Right lobe of liver (tissue), 4 donors: ENCODE measurements at regions not wholly inside any gene's neighbourhood (a gene's known extent, or its start where the extent isn't known, plus 50 kb on each side); places are given as distances from the start of the nearest gene placed in this dataset.

Source experiments
- POLR2A ChIP-seq: fragments of 450-650 bp; IDR thresholded peaks from one replicate; pipeline ENCODE4 v1.6.1; 2017; ENCODE audit warnings: antibody characterized with exemption, mild to moderate bottlenecking
- TF ChIP-seq, protein P1 (sequence below), 4 donors: fragments of 200-600 bp in 3 of 4; fragments of 450-650 bp in 1 of 4; IDR thresholded peaks; one replicate each; pipeline versions ENCODE4 v1.5.1 to v1.8.0; 2016 to 2022; ENCODE audit warnings: antibody characterized with exemption in 4 of 4, mild to moderate bottlenecking in 2 of 4
- donor health status: DM: no; HTN: no; CAD: no.
- donor health status: DM: no; HTN: no; CAD: no.
- donor health status: DM: no; HTN: yes; CAD: no.

DNA sequence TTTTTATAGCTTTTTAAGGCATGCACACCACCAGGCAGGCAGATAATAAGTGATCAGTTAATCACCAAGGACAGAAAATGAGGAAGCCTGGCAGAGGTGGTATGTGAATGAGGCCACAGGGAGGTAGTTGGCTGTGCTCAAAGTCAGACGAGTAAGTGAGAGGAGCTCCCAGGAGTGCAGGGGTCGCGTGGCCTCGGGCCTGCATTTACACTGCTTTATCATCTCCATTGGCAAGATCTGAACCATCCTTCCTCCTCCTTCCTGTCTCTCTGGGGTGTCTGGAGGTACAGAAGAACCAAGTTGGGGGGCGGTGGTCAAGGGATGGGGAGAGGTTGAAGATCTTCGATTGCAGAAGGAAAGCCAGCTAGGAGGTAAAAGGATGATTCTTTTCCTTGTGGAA lies 320.1 kb downstream of the SOX9 start:
- TF ChIP-seq, protein P1, sequence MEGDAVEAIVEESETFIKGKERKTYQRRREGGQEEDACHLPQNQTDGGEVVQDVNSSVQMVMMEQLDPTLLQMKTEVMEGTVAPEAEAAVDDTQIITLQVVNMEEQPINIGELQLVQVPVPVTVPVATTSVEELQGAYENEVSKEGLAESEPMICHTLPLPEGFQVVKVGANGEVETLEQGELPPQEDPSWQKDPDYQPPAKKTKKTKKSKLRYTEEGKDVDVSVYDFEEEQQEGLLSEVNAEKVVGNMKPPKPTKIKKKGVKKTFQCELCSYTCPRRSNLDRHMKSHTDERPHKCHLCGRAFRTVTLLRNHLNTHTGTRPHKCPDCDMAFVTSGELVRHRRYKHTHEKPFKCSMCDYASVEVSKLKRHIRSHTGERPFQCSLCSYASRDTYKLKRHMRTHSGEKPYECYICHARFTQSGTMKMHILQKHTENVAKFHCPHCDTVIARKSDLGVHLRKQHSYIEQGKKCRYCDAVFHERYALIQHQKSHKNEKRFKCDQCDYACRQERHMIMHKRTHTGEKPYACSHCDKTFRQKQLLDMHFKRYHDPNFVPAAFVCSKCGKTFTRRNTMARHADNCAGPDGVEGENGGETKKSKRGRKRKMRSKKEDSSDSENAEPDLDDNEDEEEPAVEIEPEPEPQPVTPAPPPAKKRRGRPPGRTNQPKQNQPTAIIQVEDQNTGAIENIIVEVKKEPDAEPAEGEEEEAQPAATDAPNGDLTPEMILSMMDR (IDR thresholded peaks at IDR 0.05), result no peak
- TF ChIP-seq POLR2A, result no peak
